GM12892 (cell line): ENCODE measurements at regions not wholly inside any gene's neighbourhood (a gene's known extent, or its start where the extent isn't known, plus 50 kb on each side); places are given as distances from the start of the nearest gene placed in this dataset.

Experiments used
- POLR2A ChIP-seq: IDR thresholded peaks from 2 replicates; pipeline ENCODE4 v1.6.1; 2011; ENCODE audit warnings: low read depth, low read length, control low read depth
- POLR2AphosphoS5 ChIP-seq: IDR thresholded peaks from 2 replicates; pipeline ENCODE4 v1.6.1; 2011; ENCODE audit warnings: low read depth, low read length, control low read depth

DNA sequence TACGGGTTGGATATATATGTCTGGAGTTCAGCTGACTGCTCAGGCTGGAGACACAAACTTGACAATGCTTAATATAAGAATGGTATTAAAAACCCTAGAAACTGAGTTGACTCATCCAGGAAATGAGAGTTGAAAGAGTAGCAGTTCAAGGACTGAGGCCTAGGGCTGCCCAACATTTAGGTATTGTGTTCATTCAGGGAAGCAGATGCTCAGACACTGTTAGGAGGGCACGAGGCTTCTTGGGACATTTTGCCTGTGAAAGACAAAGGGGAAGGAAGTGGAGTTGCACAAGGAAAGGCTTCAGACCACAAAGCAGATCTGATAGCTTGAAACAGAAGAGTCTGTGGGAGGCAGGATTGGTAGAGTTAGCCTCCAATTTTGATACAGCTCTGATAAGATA is 52.0 kb upstream of the HS3ST1 start:
- TF ChIP-seq POLR2A (no peak), POLR2AphosphoS5 (no peak)
